Stimulated activated naive CD4-positive, alpha-beta T cell treated with Interleukin-2 at 50 U/mL for 16 hours (primary cell): ENCODE measurements at regions not wholly inside any gene's neighbourhood (a gene's known extent, or its start where the extent isn't known, plus 50 kb on each side); places are given as distances from the start of the nearest gene placed in this dataset.
"Not testable (repeated sequence)": the region's sequence is repeated elsewhere in the genome, so short reads cannot be mapped to it uniquely, and the experiment has no call there.

Experiments
- DNase-seq: peaks from one replicate; lab custom pipeline; 2025; lab: John Stamatoyannopoulos, UW

DNA sequence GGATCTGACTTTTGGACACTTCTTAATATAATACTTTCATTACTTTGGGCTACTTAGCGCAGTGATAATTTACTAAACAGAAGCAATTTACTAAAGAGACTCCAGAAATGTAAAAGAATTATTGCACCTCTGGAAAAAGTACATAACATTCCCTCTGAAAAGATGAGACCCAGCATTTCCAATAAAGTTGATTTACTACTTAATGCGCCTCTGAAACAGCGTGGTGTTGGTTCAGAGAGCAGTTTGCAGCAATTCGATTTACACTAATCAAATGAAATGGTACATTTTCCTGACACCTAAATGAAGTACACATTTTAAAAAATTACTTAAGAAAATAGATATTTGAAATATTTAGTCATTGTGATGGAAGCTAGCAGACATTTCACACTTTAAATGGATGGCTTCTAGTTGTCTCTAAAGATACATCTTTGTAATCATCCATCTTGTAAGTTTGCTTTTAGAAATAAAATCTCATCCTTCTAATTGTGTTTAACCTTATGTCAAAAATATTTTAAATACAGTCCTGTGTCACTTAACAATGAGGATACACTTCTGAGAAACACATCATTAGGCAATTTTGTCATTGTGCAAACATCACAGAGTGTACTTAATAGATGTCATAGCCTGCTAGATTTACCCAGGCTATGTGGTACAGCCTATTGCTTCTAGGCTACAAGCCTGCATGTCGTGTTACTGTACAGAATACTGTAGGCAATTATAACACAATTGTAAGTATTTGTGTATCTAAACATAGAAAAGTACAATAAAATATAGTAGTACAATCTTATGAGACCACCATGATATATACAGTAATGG, 284.6 kb upstream of the UBE2E3 start:
- DNase-seq, result no peak

GRCh38 chr2:180694445-180695421, 285.7 kb upstream of the UBE2E3 start:
- DNase-seq, result no peak

- DNase-seq, result no peak
Observed at GRCh38 chr2:180692322-180692721, 288.1 kb upstream of the UBE2E3 start.

- not testable (repeated sequence) for DNase-seq
Observed at GRCh38 chr2:180691855-180692223, 288.6 kb upstream of the UBE2E3 start.

DNA sequence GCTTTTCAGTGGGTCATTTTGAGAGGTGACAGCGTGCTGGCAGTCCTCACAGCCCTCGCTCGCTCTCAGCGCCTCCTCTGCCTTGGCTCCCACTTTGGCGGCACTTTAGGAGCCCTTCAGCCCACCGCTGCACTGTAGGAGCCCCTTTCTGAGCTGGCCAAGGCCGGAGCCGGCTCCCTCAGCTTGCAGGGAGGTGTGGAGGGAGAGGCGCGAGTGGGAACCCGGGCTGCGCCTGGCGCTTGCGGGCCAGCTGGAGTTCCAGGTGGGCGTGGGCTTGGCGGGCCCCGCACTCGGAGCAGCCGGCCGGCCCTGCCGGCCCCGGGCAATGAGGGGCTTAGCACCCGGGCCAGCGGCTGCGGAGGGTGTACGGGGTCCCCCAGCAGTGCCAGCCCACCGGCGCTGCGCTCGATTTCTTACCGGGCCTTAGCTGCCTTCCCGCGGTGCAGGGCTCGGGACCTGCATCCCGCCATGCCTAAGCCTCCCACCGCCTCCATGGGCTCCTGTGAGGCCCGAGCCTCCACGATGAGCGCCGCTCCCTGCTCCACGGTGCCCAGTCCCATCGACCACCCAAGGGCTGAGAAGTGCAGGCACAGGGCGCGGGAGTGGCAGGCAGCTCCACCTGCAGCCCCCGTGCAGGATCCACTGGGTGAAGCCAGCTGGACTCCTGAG, 289.1 kb upstream of the UBE2E3 start:
- DNase-seq, result not testable (repeated sequence)

DNA sequence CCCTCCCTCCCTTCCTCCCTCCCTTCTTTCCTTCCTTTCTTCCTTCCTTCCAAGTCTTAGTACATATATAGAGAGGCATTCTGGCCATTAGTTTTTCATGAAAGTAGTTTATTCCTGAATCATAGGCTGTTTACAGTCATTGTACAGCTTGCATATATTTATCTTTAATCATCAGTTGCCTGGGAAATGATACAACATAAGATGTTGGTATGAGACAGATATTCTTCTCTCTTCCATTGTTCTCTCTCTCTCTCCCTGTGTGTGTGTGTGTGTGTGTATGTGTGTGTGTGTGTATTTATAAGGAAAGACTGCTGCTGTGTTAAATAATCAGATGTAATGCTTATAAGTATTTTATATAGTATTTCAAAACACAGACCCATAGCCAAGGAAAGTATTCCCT, 289.8 kb upstream of the UBE2E3 start:
- DNase-seq, result no peak

GRCh38 chr2:180682871-180683270, 297.5 kb upstream of the UBE2E3 start:
- DNase-seq, result no peak

GRCh38 chr2:180679693-180680092, 300.7 kb upstream of the UBE2E3 start:
- DNase-seq, result no peak

- DNase-seq, result no peak
Observed at GRCh38 chr2:180678625-180678972, 301.8 kb upstream of the UBE2E3 start.

DNA sequence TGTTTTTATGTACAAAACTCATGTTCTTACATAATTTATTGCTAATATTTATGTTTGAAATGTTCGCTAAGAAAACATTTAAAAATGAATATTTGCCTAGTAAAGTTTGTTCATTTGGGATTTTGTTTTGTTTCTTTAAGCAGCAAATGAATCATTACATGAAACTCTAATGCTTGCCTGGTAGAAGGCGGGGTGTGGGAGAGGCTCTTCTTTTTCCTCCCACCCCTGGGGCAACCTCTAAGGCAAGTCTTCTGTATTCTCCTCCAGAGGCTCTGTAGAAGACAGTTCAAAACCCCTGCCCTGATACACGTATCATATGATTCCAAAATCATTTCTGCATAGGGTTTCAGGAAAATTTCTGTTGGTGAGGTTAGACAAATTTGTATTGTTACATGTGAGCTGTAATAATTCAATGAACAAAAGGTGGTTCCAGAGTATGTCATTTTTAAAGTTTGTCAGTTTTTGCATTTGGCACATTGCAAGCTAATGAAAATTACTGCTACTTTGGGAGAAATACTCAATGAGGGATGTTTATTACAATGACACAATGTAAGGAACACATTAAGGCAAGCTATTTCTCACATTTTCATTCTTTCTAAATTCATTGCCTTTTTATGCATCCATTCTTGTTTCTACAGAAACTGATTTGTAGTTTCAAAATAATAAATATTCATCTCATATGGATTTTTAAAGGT, 302.3 kb upstream of the UBE2E3 start:
- no peak for DNase-seq

DNA sequence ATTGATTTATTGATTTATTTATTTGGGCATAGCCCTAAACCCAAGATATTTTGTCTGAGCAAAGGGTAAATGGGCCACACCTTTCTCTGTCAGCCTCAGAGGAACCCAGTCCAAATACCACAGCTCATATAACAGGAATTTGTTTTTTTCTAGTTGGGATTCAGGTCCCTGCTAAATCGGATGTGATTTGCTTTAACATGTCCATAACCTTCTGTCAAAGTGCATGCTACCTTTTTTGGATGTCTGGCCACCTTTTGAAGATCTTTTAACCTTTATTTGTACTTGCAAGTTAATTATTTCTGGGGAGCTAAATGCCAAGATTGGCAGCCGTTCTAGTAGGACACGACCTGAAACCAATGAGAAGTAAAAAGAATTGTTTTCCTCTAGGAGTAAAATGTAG, 303.2 kb upstream of the UBE2E3 start:
- no peak for DNase-seq

GRCh38 chr2:180676520-180677025, 303.8 kb upstream of the UBE2E3 start:
- DNase-seq, result no peak

DNA sequence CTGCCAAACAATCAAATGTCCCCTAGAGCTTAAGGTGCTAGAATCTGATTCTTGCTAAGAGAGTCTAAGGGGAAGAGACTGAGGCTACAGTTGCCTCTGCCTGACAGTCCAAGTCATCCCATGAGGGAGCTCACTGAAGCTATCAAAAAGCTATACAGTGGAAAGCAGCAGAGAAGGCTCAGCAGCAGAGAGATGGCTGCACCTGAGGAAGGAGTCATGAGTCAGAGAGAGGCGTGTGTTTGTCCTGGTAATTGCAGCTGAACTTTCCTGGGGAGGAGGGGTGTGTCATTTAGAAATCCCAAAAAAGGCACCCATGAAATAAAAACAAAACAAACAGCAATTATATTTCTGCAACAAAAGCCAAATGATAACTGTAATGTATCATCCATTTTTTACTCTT, 305.2 kb upstream of the UBE2E3 start:
- DNase-seq, result no peak

- DNase-seq, result no peak
Observed at GRCh38 chr2:180672377-180672776, 308.0 kb upstream of the UBE2E3 start.

- DNase-seq, result no peak
Observed at GRCh38 chr2:180670302-180671003, 310.0 kb upstream of the UBE2E3 start.

GRCh38 chr2:180669016-180669415, 311.4 kb upstream of the UBE2E3 start:
- DNase-seq, result no peak

- DNase-seq, result no peak
Observed at GRCh38 chr2:180664507-180664906, 315.9 kb upstream of the UBE2E3 start.

- no peak for DNase-seq
Observed at GRCh38 chr2:180662941-180663471, 317.4 kb upstream of the UBE2E3 start.

GRCh38 chr2:180662521-180662920, 317.9 kb upstream of the UBE2E3 start:
- no peak for DNase-seq

GRCh38 chr2:180661686-180662030, 318.7 kb upstream of the UBE2E3 start:
- DNase-seq, result no peak
